Activated B cell treated with CpG ODN at 0.5 μM for 24 hours (primary cell): ENCODE measurements at regions not wholly inside any gene's neighbourhood (a gene's known extent, or its start where the extent isn't known, plus 50 kb on each side); places are given as distances from the start of the nearest gene placed in this dataset.

Experiments used
- ATAC-seq: fragments of 200-7000 bp; cut with Tn5 transposase; one replicate; pipeline ENCODE4 v1.10.0; 2021; ENCODE audit warnings: low read depth, mild to moderate bottlenecking, moderate library complexity
- CTCF ChIA-PET: fragments of 350-600 bp; sonication (Branson Sonifier 250); formaldehyde crosslinking; loops from one replicate; lab custom pipeline; 2021; ENCODE audit warnings: antibody characterized with exemption; lab: Charles Lee
- POLR2A ChIA-PET: fragments of 350-600 bp; sonication (Branson Sonifier 250); formaldehyde crosslinking; loops from one replicate; lab custom pipeline; 2021; ENCODE audit warnings: antibody characterized with exemption; lab: Charles Lee
- DNase-seq: peaks from one replicate; pipeline ENCODE4 v3.0.0; 2022
- H3K27ac Mint-ChIP-seq: one replicate; pipeline ENCODE4 v1.8.0; 2020; ENCODE audit warnings: mixed read lengths
- H3K27me3 Mint-ChIP-seq: one replicate; pipeline ENCODE4 v1.8.0; 2021; ENCODE audit warnings: mixed read lengths
- H3K36me3 Mint-ChIP-seq: one replicate; pipeline ENCODE4 v1.8.0; 2021; ENCODE audit warnings: low read depth, mixed read lengths
- H3K4me1 Mint-ChIP-seq: one replicate; pipeline ENCODE4 v1.8.0; 2021; ENCODE audit warnings: mixed read lengths
- H3K4me3 Mint-ChIP-seq: one replicate; pipeline ENCODE4 v1.8.0; 2020; ENCODE audit warnings: mild to moderate bottlenecking, mixed read lengths
- H3K9me3 Mint-ChIP-seq: one replicate; pipeline ENCODE4 v1.8.0; 2020; ENCODE audit warnings: mixed read lengths
- intact Hi-C: fragments of 100-400 bp; cut with micrococcal nuclease; formaldehyde crosslinking; loops from one replicate; pipeline ENCODE4 v1.15.1; 2024
- TF ChIP-seq, protein P1 (sequence below): fragments of 200-600 bp; IDR thresholded peaks from one replicate; pipeline ENCODE4 v1.8.0; 2022; ENCODE audit warnings: antibody characterized with exemption, mild to moderate bottlenecking

- no peak for DNase-seq
- H3K27ac Mint-ChIP-seq, result no peak overlapping the region
- H3K9me3 Mint-ChIP-seq, result no peaks in the 10 kb centered on the region
- ChIA-PET CTCF (no interaction called here), POLR2A (no interaction called here)
- ATAC-seq, result no peak
- no peak overlapping the region for H3K4me3 Mint-ChIP-seq
- H3K36me3 Mint-ChIP-seq, result no peaks in the 10 kb centered on the region
- TF ChIP-seq, protein P1, sequence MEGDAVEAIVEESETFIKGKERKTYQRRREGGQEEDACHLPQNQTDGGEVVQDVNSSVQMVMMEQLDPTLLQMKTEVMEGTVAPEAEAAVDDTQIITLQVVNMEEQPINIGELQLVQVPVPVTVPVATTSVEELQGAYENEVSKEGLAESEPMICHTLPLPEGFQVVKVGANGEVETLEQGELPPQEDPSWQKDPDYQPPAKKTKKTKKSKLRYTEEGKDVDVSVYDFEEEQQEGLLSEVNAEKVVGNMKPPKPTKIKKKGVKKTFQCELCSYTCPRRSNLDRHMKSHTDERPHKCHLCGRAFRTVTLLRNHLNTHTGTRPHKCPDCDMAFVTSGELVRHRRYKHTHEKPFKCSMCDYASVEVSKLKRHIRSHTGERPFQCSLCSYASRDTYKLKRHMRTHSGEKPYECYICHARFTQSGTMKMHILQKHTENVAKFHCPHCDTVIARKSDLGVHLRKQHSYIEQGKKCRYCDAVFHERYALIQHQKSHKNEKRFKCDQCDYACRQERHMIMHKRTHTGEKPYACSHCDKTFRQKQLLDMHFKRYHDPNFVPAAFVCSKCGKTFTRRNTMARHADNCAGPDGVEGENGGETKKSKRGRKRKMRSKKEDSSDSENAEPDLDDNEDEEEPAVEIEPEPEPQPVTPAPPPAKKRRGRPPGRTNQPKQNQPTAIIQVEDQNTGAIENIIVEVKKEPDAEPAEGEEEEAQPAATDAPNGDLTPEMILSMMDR, result no peak
- H3K27me3 Mint-ChIP-seq, result no peaks in the 10 kb centered on the region
- intact Hi-C loops, result no loop called here
- H3K4me1 Mint-ChIP-seq, result no peaks in the 10 kb centered on the region
Observed at GRCh38 chr2:13156916-13157315, 440.2 kb downstream of the TRIB2 start.

DNA sequence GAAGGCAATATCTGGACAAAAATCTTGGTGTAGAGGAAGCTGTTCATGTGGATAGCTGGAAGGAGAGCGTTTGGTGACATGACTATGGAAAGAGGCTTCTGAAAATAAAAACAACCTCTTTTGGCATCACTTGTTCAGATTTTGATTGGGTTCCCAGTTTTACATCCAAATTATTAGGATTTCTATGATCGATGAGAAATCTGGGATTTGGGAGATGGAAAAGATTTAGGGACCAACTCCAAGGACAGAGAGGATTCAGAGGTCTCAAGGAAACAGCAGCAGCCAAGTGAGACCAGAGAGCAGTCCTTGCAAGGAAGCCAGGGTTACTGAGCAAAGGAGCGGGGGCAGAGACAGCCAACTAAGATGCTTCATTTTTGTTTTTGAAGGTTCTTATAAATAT is 441.7 kb downstream of the TRIB2 start:
- POLR2A ChIA-PET, result no interaction called here
- CTCF ChIA-PET, result no interaction called here
- H3K27me3 Mint-ChIP-seq, result no peaks in the 10 kb centered on the region
- H3K36me3 Mint-ChIP-seq, result no peaks in the 10 kb centered on the region
- no peak for DNase-seq
- intact Hi-C loops, result no loop called here
- no peak overlapping the region for H3K4me3 Mint-ChIP-seq
- H3K9me3 Mint-ChIP-seq, result no peaks in the 10 kb centered on the region
- no peaks in the 10 kb centered on the region for H3K4me1 Mint-ChIP-seq
- no peak for ATAC-seq
- H3K27ac Mint-ChIP-seq, result no peak overlapping the region
- TF ChIP-seq, protein P1, result no peak

DNA sequence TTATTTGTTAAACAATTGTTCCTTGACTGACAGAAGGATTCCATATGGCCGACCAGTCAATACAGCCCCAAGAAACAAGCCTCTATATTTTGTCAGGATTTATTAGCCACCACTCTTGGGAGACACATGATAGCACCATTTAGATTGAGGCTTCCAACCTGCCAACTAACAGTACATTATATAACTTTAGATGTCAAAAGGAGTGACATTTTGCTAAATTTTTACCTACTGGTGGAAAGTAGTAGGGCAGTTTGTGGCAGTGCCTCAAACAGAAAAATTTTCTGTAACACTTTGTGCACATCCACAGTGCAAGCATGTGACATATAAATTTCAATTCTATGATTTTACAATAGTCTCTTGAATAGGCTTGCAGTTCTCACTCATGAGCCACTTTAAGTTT is 464.0 kb downstream of the TRIB2 start:
- ATAC-seq, result no peak
- Mint-ChIP-seq H3K27ac (no peak overlapping the region), H3K4me1 (no peaks in the 10 kb centered on the region), H3K36me3 (no peaks in the 10 kb centered on the region), H3K9me3 (peaks cover 13% of the 10 kb centered on the region), H3K27me3 (no peaks in the 10 kb centered on the region), H3K4me3 (no peak overlapping the region)
- TF ChIP-seq, protein P1, result no peak
- ChIA-PET POLR2A (no interaction called here), CTCF (no interaction called here)
- no peak for DNase-seq
- intact Hi-C loops, result no loop called here

- TF ChIP-seq, protein P1, result no peak
- H3K27me3 Mint-ChIP-seq, result no peaks in the 10 kb centered on the region
Observed at GRCh38 chr2:13193075-13193474, 476.3 kb downstream of the TRIB2 start.

DNA sequence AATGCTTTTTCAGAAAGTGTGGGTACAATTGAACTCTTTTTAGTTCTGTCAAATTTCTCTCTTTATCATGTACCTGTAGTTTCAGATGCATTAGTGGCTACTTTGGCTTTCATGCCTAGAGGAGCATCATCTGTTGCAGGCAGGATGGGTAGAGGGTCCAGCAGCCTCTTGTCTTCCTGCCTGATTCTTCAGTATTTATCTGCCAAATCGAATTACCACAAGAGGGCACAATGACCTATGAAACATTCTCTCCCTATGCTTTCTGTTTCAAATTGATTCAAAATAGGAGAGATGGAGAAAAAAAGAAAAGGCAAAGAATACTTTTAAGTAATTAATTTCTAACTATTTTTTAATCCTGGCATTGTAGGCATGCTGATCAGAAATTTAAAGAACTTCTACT is 477.2 kb downstream of the TRIB2 start:
- ChIA-PET POLR2A (no interaction called here), CTCF (no interaction called here)
- H3K4me1 Mint-ChIP-seq, result peaks cover 3% of the 10 kb centered on the region
- TF ChIP-seq, protein P1, result no peak
- intact Hi-C loops, result loop anchor here (5.0 kb wide), 1 partner anchor 1963 kb away; no protein-coding TSS in a partner anchor
- no peak for ATAC-seq
- no peaks in the 10 kb centered on the region for H3K27me3 Mint-ChIP-seq
- H3K27ac Mint-ChIP-seq, result no peak overlapping the region
- H3K9me3 Mint-ChIP-seq, result no peaks in the 10 kb centered on the region
- no peak for DNase-seq
- no peak overlapping the region for H3K4me3 Mint-ChIP-seq
- H3K36me3 Mint-ChIP-seq, result no peaks in the 10 kb centered on the region

More at GRCh38 chr2:13193075-13193474, 476.3 kb downstream of the TRIB2 start:
- ATAC-seq (peak; percentile 60), DNase-seq (no peak)
- ChIA-PET CTCF (no interaction called here), POLR2A (no interaction called here)
- Mint-ChIP-seq H3K27ac (no peak overlapping the region), H3K9me3 (no peaks in the 10 kb centered on the region), H3K36me3 (no peaks in the 10 kb centered on the region), H3K4me1 (peaks cover 3% of the 10 kb centered on the region), H3K4me3 (no peak overlapping the region)
- intact Hi-C loops, result loop anchor here (5.0 kb wide), 1 partner anchor 1964 kb away; no protein-coding TSS in a partner anchor
